T-helper 22 cell (primary cell): ENCODE measurements at regions not wholly inside any gene's neighbourhood (a gene's known extent, or its start where the extent isn't known, plus 50 kb on each side); places are given as distances from the start of the nearest gene placed in this dataset.
"Not testable (repeated sequence)": the region's sequence is repeated elsewhere in the genome, so short reads cannot be mapped to it uniquely, and the experiment has no call there.

Experiments
- DNase-seq: peaks from one replicate; pipeline ENCODE4 v3.0.0-alpha.2; 2020; ENCODE audit warnings: low read depth

DNA sequence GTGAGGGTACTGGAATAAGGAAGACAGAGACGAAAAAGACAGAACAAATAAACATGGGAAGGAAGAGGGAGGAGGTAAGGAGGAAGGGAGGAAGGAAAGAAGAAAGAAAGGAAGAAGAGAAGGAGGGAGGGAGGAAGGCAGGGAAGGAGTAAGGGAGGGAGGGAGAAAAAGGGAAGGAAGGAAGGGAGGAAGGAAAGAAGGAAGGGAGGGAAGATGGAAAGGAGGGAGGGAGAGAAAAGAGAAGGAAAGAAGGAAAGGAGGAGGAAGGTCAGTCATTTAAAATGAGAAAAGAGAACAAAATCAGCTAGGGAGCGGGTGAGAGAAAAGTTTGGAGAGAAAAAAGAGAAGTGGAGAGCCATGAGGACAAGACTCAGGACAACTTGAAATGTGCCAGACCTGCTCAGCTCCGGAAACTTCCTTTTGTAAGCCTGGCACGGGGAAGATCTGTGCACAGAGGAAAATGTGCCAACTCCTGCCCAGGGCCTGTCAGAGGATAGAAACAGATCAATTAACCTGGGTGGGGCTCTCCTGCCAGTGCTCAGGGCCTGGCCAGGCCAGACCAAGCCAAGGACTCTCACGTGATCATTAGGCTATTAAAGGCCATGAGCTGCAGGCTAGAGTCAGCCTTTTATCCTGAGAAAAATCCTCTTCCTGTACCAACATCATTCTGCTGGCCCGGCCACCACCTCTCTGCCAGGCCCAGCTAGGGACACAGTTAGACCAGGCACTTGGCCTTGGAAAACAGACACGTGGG lies 50.1 kb upstream of the BCL6 start:
- no peak for DNase-seq

DNA sequence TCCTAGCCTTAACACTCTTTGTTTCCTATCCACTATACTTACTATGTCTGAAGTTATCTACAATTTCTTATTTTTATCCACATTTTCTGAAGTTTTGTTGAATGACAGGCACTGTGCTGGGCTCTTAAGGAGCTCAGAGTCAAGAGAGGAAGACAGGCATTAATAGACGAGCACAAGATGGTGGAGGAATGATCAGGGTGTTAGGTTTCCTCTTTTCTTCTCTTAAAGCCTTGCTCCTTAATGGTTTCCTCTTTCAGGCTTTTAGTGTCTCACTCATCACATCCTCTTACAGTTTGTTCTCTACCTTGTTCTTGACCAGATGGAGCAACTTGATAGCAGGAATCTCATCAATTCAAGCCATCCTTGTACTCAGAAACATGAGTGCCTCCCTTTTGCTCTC lies 52.9 kb upstream of the BCL6 start:
- no peak for DNase-seq

GRCh38 chr3:187798531-187799530 lies 53.6 kb upstream of the BCL6 start:
- DNase-seq, result no peak

DNA sequence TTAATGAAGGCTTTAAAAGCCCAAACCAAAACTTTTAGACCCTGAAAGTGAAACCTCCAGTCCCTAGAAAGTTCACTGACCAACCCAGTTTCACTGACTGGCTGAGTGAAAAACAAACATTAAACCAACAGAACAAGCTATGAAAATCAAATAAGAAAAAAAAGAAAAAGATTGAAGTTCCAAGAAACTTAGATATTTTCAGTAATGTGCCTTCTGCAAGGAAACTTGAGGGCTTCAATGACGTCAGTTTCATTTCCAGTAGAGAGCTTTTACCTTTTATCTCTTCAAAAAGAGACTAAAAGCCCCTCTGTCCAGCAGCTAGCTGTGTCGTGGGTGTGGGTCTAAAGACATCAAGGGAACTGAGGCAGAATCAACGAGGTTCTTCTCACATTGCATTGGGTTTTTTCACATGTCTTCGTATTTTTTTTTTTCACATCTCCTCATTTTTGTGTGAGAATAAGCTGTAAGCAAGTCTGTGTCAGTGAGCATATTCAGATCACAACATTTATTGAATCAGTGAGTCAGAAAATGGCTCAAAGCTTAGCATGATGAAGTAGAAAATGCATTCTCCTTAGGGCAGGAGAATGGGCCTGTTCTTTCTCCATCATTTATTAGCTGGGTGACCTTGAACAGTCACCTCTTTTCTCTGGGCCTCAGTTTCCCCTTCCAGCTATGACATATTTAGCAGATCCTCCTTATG lies 54.8 kb upstream of the BCL6 start:
- DNase-seq, result no peak

GRCh38 chr3:187801152-187801551 lies 55.9 kb upstream of the BCL6 start:
- DNase-seq, result no peak

DNA sequence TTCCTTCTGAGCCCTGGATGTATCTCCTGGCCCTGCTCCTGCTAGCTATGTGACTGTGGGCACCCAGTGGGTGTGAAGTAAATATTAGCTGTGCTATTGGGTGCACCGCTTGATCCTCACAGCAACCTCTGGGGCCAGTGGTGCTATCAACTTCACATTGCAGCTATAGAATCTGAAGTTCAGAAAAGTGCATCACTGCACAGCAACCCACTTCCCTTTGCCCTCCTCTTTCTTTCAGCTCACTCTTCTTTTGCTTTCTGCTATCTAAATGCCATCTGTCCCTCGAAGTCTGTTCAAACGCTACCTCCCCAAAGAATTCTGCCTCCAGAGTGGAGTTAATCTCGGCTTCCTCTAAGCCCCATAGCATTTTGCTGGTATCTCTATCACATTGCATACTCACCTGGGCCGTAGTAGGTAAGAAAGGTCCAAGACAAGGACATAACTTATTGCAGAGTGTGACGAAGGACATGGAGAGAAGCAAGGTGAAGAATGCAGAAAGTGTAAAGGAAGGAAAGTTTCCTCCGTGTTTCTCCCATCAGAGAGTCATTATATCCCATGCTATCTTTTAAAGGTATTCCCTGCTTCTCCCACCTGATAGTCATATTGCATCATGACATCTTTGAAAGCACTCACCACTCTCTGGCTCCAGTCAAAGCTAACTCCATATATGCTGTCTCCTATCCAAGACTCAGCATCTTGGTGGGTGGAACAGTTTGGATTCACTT lies 57.1 kb upstream of the BCL6 start:
- DNase-seq, result no peak

DNA sequence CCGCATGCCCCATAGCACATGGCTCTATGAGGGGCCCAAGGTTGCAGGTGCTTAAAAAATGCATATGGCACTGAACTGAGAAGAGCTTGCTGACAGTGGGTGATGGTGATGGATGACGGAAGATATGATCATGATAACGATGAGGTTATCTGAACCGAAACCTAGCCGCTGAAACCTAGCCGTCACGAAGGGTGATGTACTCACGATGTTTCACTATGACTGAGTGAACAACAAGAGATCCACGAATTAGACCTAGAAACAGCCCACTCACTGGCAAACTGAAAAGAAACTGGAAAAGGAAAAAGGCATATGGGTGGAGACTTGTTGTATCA lies 57.6 kb upstream of the BCL6 start:
- DNase-seq, result peak; percentile 1

DNA sequence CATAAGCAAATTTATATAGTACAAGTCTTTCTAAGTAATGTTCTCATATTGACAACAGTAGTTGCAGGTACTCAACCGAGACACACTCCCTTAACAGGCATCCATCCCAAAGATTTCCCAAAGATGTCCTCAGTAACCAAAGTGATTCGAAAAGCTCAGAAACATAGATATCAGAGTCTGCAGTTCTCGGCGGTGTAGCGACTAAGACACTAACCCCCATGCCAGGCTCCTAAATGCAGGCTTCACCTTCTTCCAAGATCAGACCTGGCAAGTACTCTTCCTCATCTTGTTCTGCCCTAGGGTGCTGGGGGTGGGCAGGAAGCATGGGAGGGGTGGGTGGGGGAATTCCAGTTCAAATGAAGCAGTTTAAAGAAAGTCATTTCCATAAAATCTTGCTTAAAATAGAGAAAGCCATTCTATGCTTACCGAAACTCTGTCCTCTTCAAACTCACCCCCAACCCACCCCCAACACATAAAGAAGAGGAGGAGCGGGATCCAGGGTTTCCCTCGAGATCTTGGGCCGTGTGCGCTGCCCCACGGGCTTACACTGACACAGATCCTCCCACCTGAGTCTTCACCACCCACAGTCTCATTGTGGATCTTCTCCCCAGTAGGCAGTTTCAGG lies 59.0 kb upstream of the BCL6 start:
- DNase-seq, result no peak

- DNase-seq, result no peak
Observed at GRCh38 chr3:187804745-187805121, 59.5 kb upstream of the BCL6 start.

DNA sequence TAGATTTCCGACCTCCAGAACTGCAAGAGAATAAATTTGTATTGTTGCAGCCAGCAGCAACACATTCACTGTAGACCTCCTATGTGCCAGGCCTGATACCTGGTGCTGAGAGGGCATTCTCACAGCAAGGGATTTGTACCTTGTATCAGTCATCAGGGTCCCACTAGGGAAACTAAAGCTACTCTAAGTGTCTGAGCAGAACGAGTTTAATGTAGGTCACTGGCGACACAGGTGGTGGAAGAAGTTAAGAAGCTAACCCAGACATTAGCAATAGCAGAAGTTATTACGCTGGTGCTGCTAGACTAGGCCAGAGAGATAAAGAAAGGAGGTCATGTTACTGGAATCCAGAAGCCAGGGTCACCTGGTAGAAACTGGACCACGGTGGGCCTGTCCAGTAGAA lies 60.5 kb upstream of the BCL6 start:
- DNase-seq, result no peak

GRCh38 chr3:187807086-187807862 lies 62.0 kb upstream of the BCL6 start:
- no peak for DNase-seq

- DNase-seq, result no peak
Observed at GRCh38 chr3:187808527-187808895, 63.2 kb upstream of the BCL6 start.

DNA sequence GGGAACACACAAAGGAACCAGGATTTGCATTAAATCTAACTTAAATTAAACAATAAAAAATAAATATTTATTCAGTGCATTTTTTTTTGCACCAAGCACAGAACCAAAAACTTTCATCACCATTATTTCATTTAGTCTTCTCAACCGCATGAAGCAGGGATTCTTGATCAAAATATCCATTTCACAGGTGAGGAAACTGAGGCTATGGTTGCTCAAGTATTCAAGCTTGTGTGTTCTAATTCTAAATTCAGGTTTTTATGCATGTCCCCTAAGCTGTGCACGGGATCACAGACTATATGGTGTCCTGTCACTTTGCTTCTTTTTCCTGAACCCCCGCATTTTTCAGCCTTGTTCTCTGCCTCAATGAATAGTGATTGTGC lies 64.3 kb upstream of the BCL6 start:
- DNase-seq, result no peak

DNA sequence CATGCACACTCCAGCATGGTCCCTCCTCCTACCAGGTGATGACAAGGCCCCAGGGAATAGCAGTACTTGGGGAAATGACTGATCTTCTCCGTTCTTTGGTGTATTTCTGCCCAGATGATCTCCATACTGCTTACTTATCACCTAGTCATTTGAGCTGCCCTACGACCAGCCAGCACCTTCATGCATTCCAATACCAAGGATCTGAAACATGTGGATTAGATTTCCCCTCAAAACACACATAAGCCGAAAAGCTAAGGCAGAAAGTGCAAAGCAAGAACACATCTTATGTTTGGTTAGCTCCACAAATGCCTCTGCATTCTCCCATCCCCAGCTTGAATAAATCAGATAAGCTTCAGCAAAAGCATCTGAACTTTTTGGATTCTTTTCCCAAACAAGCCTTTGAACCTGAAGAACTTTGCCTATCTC lies 64.8 kb upstream of the BCL6 start:
- DNase-seq, result no peak

DNA sequence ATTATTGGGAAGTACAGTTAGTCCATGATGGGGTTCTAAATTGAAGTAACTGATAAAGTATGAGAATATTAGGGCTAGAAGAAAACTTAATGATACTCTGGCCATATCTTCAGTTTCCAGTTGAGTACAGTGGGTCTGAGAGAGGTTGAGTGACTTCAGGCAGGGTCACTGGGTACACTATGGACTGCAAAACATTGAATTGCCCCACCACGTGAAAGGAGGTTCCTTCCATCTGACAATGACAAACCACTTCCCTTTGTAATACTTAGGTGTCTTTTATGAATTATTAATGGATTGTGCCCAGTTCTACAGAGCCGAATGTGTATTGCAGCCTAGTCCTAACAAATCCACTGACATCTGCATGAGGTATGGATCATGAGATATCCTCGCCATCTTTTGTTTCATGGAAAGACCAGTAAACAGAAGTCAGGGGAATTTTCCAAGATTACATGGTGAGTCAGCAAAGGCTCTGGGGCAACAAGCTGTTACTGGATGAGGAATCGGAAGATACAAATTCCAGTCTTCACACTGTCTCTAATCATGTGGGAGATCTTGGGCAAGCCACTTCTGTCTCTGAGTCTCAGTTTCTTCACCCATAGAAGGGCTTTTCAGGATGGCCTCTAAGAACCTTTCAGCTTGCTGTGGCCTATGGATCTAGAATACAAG lies 66.5 kb upstream of the BCL6 start:
- DNase-seq, result no peak

- no peak for DNase-seq
Observed at GRCh38 chr3:187812496-187812895, 67.2 kb upstream of the BCL6 start.

GRCh38 chr3:187813198-187813597 lies 67.9 kb upstream of the BCL6 start:
- no peak for DNase-seq

- DNase-seq, result not testable (repeated sequence)
Observed at GRCh38 chr3:187817766-187818165, 72.5 kb upstream of the BCL6 start.

GRCh38 chr3:187821616-187822317 lies 76.5 kb upstream of the BCL6 start:
- DNase-seq, result no peak

- DNase-seq, result no peak
Observed at GRCh38 chr3:187822402-187822801, 77.1 kb upstream of the BCL6 start.
